ENCODE measurements at regions not wholly inside any gene's neighbourhood (a gene's known extent, or its start where the extent isn't known, plus 50 kb on each side); places are given as distances from the start of the nearest gene placed in this dataset.

- Histone ChIP-seq H3K4me1 (ENCODE audit: control insufficient read depth, insufficient read depth, low read length) (no peaks in the 10 kb centered on the region), H3K36me3 (ENCODE audit: control insufficient read depth, insufficient read depth, low read length) (no peaks in the 10 kb centered on the region), H3K27ac (ENCODE audit: low read length) (no peak overlapping the region), H3K4me3 (ENCODE audit: low read depth in 2 of 2, low read length in 2 of 2) (no peak overlapping the region), H3K9me3 (ENCODE audit: control insufficient read depth, insufficient read depth, low read depth, low read length) (no peaks in the 10 kb centered on the region), H3K27me3 (ENCODE audit: control insufficient read depth, insufficient read depth, low read length) (no peaks in the 10 kb centered on the region)
- TF ChIP-seq REST (IDR thresholded peaks at IDR 0.05; ENCODE audit: insufficient read depth in 1 of 2, low read depth in 2 of 2, low read length in 1 of 2) (no peak), CTCF (IDR thresholded peaks at IDR 0.05) (no peak), SIN3A (IDR thresholded peaks at IDR 0.05; ENCODE audit: borderline replicate concordance, insufficient read depth, low read depth, low read length) (no peak), TCF7L2 (IDR thresholded peaks at IDR 0.05; ENCODE audit: low read depth, low read length) (no peak), POLR2AphosphoS5 (IDR thresholded peaks at IDR 0.05; ENCODE audit: low read depth, low read length) (no peak)
- ChIA-PET POLR2A (no interaction called here), CTCF (no interaction called here)
- in situ Hi-C loops (cut with HindIII; ENCODE audit: low pct_unique_long_range_greater_than_20kb, low sequenced_read_pairs) (no loop called here), intact Hi-C loops (cut with micrococcal nuclease; ENCODE audit: unreplicated experiment) (no loop called here)
- ATAC-seq (no peak), DNase-seq (ENCODE audit: low read depth, low spot score) (no peak)
- BruUV-seq (replicated peaks): no TSS peak
These were observed 71.9 kb upstream of the IRS2 start for GRCh38 chr13:109858319-109858718.

DNA sequence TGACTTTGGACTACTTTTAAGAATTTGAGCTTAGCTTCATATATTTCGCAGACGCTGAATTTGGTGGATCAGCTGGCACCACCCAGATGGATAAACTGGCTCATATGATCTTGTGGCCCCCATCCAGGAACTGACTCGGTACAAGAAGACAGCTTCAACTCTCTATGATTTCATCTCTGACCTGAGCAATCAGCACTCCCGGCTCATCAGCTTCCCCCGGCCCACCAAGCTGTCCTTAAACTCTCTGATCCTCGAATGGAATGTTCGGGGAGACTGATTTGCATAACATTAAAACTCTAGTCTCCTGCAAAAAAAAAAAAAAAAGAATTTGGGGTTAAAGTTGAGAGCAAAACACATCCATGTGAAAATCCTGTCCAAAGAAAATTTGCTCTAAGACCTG is 71.4 kb upstream of the IRS2 start:
- H3K27ac ChIP-seq (ENCODE audit: low read length): no peak overlapping the region
- TF ChIP-seq CTCF (IDR thresholded peaks at IDR 0.05) (no peak), SIN3A (IDR thresholded peaks at IDR 0.05; ENCODE audit: borderline replicate concordance, insufficient read depth, low read depth, low read length) (no peak), TCF7L2 (IDR thresholded peaks at IDR 0.05; ENCODE audit: low read depth, low read length) (no peak), POLR2AphosphoS5 (IDR thresholded peaks at IDR 0.05; ENCODE audit: low read depth, low read length) (no peak), REST (IDR thresholded peaks at IDR 0.05; ENCODE audit: insufficient read depth in 1 of 2, low read depth in 2 of 2, low read length in 1 of 2) (no peak)
- in situ Hi-C loops (cut with HindIII; ENCODE audit: low pct_unique_long_range_greater_than_20kb, low sequenced_read_pairs): no loop called here
- H3K36me3 ChIP-seq (ENCODE audit: control insufficient read depth, insufficient read depth, low read length): no peaks in the 10 kb centered on the region
- DNase-seq (ENCODE audit: low read depth, low spot score) (no peak), ATAC-seq (no peak)
- no TSS peak for BruUV-seq (replicated peaks)
- intact Hi-C loops (cut with micrococcal nuclease; ENCODE audit: unreplicated experiment): no loop called here
- ChIA-PET CTCF (no interaction called here), POLR2A (no interaction called here)
- no peaks in the 10 kb centered on the region for H3K4me1 ChIP-seq (ENCODE audit: control insufficient read depth, insufficient read depth, low read length)
- H3K27me3 ChIP-seq (ENCODE audit: control insufficient read depth, insufficient read depth, low read length): no peaks in the 10 kb centered on the region
- no peaks in the 10 kb centered on the region for H3K9me3 ChIP-seq (ENCODE audit: control insufficient read depth, insufficient read depth, low read depth, low read length)
- no peak overlapping the region for H3K4me3 ChIP-seq (ENCODE audit: low read depth in 2 of 2, low read length in 2 of 2)
